Stromal cell of bone marrow (primary cell): ENCODE measurements at regions not wholly inside any gene's neighbourhood (a gene's known extent, or its start where the extent isn't known, plus 50 kb on each side); places are given as distances from the start of the nearest gene placed in this dataset.
A peak's percentile ranks its signal among the peaks of the same experiment; 100 is the strongest.
"Not testable (repeated sequence)": the region's sequence is repeated elsewhere in the genome, so short reads cannot be mapped to it uniquely, and the experiment has no call there.

Source experiments
- DNase-seq: peaks from one replicate; pipeline ENCODE4 v3.0.0-alpha.2; 2012; ENCODE audit warnings: low read depth

GRCh38 chr7:136530831-136531230 is 337.6 kb upstream of the CHRM2 start:
- no peak for DNase-seq

GRCh38 chr7:136528329-136528728 is 340.1 kb upstream of the CHRM2 start:
- peak; percentile 72 for DNase-seq

- no peak for DNase-seq
Measured at GRCh38 chr7:136527554-136527953, 340.9 kb upstream of the CHRM2 start.

- no peak for DNase-seq
Measured at GRCh38 chr7:136526408-136527105, 341.9 kb upstream of the CHRM2 start.

GRCh38 chr7:136523571-136523970 is 344.9 kb upstream of the CHRM2 start:
- no peak for DNase-seq

- no peak for DNase-seq
Measured at GRCh38 chr7:136517971-136518370, 350.5 kb upstream of the CHRM2 start.

- DNase-seq, result no peak
Measured at GRCh38 chr7:136514776-136515175, 353.7 kb upstream of the CHRM2 start.

GRCh38 chr7:136513744-136514143 is 354.7 kb upstream of the CHRM2 start:
- DNase-seq, result no peak

GRCh38 chr7:136509466-136509865 is 359.0 kb upstream of the CHRM2 start:
- DNase-seq, result no peak

GRCh38 chr7:136502162-136502561 is 366.3 kb upstream of the CHRM2 start:
- no peak for DNase-seq

GRCh38 chr7:136501151-136501550 is 367.3 kb upstream of the CHRM2 start:
- DNase-seq, result no peak

- no peak for DNase-seq
Measured at GRCh38 chr7:136496551-136496950, 371.9 kb upstream of the CHRM2 start.

- no peak for DNase-seq
Measured at GRCh38 chr7:136495081-136495480, 373.4 kb upstream of the CHRM2 start.

GRCh38 chr7:136492366-136492765 is 376.1 kb upstream of the CHRM2 start:
- DNase-seq, result no peak

GRCh38 chr7:136489808-136490207 is 378.6 kb upstream of the CHRM2 start:
- DNase-seq, result no peak

GRCh38 chr7:136480901-136481300 is 387.6 kb upstream of the CHRM2 start:
- DNase-seq, result no peak

GRCh38 chr7:136479922-136480321 is 388.5 kb upstream of the CHRM2 start:
- DNase-seq, result no peak

GRCh38 chr7:136470179-136470578 is 398.3 kb upstream of the CHRM2 start:
- no peak for DNase-seq

GRCh38 chr7:136452949-136453348 is 415.5 kb upstream of the CHRM2 start:
- DNase-seq, result no peak

- DNase-seq, result no peak
Measured at GRCh38 chr7:136446751-136447150, 421.7 kb upstream of the CHRM2 start.

GRCh38 chr7:136441835-136442234 is 426.6 kb upstream of the CHRM2 start:
- no peak for DNase-seq

- not testable (repeated sequence) for DNase-seq
Measured at GRCh38 chr7:136431736-136432135, 436.7 kb upstream of the CHRM2 start.

- no peak for DNase-seq
Measured at GRCh38 chr7:136424058-136424457, 444.4 kb upstream of the CHRM2 start.

GRCh38 chr7:136419740-136420139 is 442.6 kb upstream of the MTPN start:
- DNase-seq, result not testable (repeated sequence)
